Suprapubic skin (tissue), 4 donors: ENCODE measurements at regions not wholly inside any gene's neighbourhood (a gene's known extent, or its start where the extent isn't known, plus 50 kb on each side); places are given as distances from the start of the nearest gene placed in this dataset.

Experiments used
- DNase-seq, 2 donors: peaks; one replicate each; pipeline ENCODE4 v3.0.0-alpha.2; 2019; ENCODE audit warnings: low spot score in 2 of 2
- H3K27ac ChIP-seq: fragments of 200-600 bp; sonication (generic); one replicate; pipeline ENCODE4 v1.5.1; 2019
- H3K27me3 ChIP-seq: fragments of 200-600 bp; sonication (generic); one replicate; pipeline ENCODE4 v1.5.1; 2019
- H3K36me3 ChIP-seq: fragments of 200-600 bp; sonication (generic); one replicate; pipeline ENCODE4 v1.5.1; 2019
- H3K4me1 ChIP-seq: fragments of 200-600 bp; sonication (generic); one replicate; pipeline ENCODE4 v1.5.1; 2019
- H3K4me3 ChIP-seq: fragments of 200-600 bp; sonication (generic); one replicate; pipeline ENCODE4 v1.5.1; 2019; ENCODE audit warnings: mild to moderate bottlenecking
- H3K9me3 ChIP-seq: fragments of 200-600 bp; sonication (generic); one replicate; pipeline ENCODE4 v1.5.1; 2019
- CTCF ChIP-seq, 2 donors: fragments of 200-600 bp in 1 of 2; fragments of 450-650 bp in 1 of 2; sonication (generic) in 1 of 2; IDR thresholded peaks; one replicate each; pipeline ENCODE4 v1.5.1; 2016 to 2019; ENCODE audit warnings: antibody characterized with exemption in 2 of 2, mild to moderate bottlenecking in 1 of 2, moderate library complexity in 1 of 2
- EP300 ChIP-seq: sonication (generic); formaldehyde crosslinking; IDR thresholded peaks from one replicate; pipeline ENCODE4 v1.6.1; 2017; ENCODE audit warnings: antibody characterized with exemption
- POLR2A ChIP-seq, 2 donors: fragments of 450-650 bp; IDR thresholded peaks; one replicate each; pipeline ENCODE4 v1.6.1; 2017; ENCODE audit warnings: antibody characterized with exemption in 2 of 2, mild to moderate bottlenecking in 2 of 2, moderate library complexity in 2 of 2
- POLR2AphosphoS5 ChIP-seq, 3 donors: sonication (generic); formaldehyde crosslinking; IDR thresholded peaks; one replicate each; pipeline ENCODE4 v1.6.1; 2017; ENCODE audit warnings: antibody characterized with exemption in 3 of 3
- WGBS: methylation state at CpG from one replicate; pipeline ENCODE4 v1.1.5; 2018; 5-methylcytosine and 5-hydroxymethylcytosine counted together

GRCh38 chr7:148935451-148935850 lies 51.4 kb upstream of the EZH2 start:
- TF ChIP-seq POLR2A (IDR thresholded peaks at IDR 0.05) (no peak), EP300 (no peak), POLR2AphosphoS5 (IDR thresholded peaks at IDR 0.05) (no peak), CTCF (IDR thresholded peaks at IDR 0.05) (no peak)
- Histone ChIP-seq H3K27me3 (no peaks in the 10 kb centered on the region), H3K27ac (no peak overlapping the region), H3K36me3 (no peaks in the 10 kb centered on the region), H3K4me1 (peaks cover 8% of the 10 kb centered on the region), H3K9me3 (no peaks in the 10 kb centered on the region), H3K4me3 (no peak overlapping the region)
- 97% methylated on average over 5 of the region's 5 CpGs for WGBS
- DNase-seq: no peak
